ENCODE measurements at regions not wholly inside any gene's neighbourhood (a gene's known extent, or its start where the extent isn't known, plus 50 kb on each side); places are given as distances from the start of the nearest gene placed in this dataset.
"Not testable (repeated sequence)": the region's sequence is repeated elsewhere in the genome, so short reads cannot be mapped to it uniquely, and the experiment has no call there.

DNA sequence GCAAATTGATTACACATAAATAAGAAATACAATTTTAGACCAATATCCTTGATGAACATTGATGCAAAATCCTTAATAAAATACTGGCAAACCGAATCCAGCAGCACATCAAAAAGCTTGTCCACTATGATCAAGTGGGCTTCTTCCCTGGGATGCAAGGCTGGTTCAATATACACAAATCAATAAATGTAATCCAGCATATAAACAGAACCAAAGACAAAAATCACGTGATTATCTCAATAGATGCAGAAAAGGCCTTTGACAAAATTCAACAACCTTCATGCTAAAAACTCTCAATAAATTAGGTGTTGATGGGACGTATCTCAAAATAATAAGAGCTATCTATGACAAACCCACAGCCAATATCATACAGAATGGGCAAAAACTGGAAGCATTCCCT lies 624.2 kb upstream of the KCND2 start:
- not testable (repeated sequence) for TF ChIP-seq CTCF (IDR thresholded peaks at IDR 0.05; ENCODE audit: poor library complexity, severe bottlenecking); POLR2AphosphoS5 (IDR thresholded peaks at IDR 0.05); EZH2 (IDR thresholded peaks at IDR 0.05; ENCODE audit: borderline replicate concordance, insufficient read depth, low read length, poor library complexity, severe bottlenecking); RAD21 (conservative IDR thresholded peaks at IDR 0.05)

Measured in neural cell (in vitro differentiated cells).